Lung microvascular endothelial cell (primary cell): ENCODE measurements at regions not wholly inside any gene's neighbourhood (a gene's known extent, or its start where the extent isn't known, plus 50 kb on each side); places are given as distances from the start of the nearest gene placed in this dataset.

Experiments used
- DNase-seq, 2 donors: peaks; one replicate each; pipeline versions ENCODE4 v3.0.0 to v3.0.0-alpha.2; 2010; ENCODE audit warnings: low read depth in 2 of 2

GRCh38 chr7:156104501-156105336 is 292.5 kb upstream of the SHH start:
- no peak for DNase-seq

GRCh38 chr7:156102267-156102666 is 290.0 kb upstream of the SHH start:
- no peak for DNase-seq

- no peak for DNase-seq
These were observed 289.1 kb upstream of the SHH start for GRCh38 chr7:156101355-156101754.

- no peak for DNase-seq
These were observed 287.8 kb upstream of the SHH start for GRCh38 chr7:156100086-156100485.

- no peak for DNase-seq
These were observed 286.8 kb upstream of the SHH start for GRCh38 chr7:156099085-156099484.

GRCh38 chr7:156096771-156097538 is 284.7 kb upstream of the SHH start:
- DNase-seq, result no peak

GRCh38 chr7:156095908-156096539 is 283.8 kb upstream of the SHH start:
- no peak for DNase-seq

GRCh38 chr7:156094350-156095146 is 282.3 kb upstream of the SHH start:
- no peak for DNase-seq

- no peak for DNase-seq
These were observed 280.0 kb upstream of the SHH start for GRCh38 chr7:156092307-156092706.

GRCh38 chr7:156091519-156092080 is 279.3 kb upstream of the SHH start:
- DNase-seq, result no peak

- DNase-seq, result no peak
These were observed 278.7 kb upstream of the SHH start for GRCh38 chr7:156090988-156091387.

- DNase-seq, result no peak
These were observed 277.0 kb upstream of the SHH start for GRCh38 chr7:156089222-156089621.

- no peak for DNase-seq
These were observed 275.9 kb upstream of the SHH start for GRCh38 chr7:156088115-156088514.

- no peak for DNase-seq
These were observed 270.1 kb upstream of the SHH start for GRCh38 chr7:156082048-156083040.

GRCh38 chr7:156080596-156080995 is 268.3 kb upstream of the SHH start:
- DNase-seq, result no peak

GRCh38 chr7:156080046-156080445 is 267.8 kb upstream of the SHH start:
- no peak for DNase-seq

- DNase-seq, result no peak
These were observed 266.9 kb upstream of the SHH start for GRCh38 chr7:156079156-156079555.

- no peak for DNase-seq
These were observed 262.8 kb upstream of the SHH start for GRCh38 chr7:156074982-156075615.

- no peak for DNase-seq
These were observed 261.8 kb upstream of the SHH start for GRCh38 chr7:156074084-156074483.
